ENCODE measurements at regions not wholly inside any gene's neighbourhood (a gene's known extent, or its start where the extent isn't known, plus 50 kb on each side); places are given as distances from the start of the nearest gene placed in this dataset.

DNA sequence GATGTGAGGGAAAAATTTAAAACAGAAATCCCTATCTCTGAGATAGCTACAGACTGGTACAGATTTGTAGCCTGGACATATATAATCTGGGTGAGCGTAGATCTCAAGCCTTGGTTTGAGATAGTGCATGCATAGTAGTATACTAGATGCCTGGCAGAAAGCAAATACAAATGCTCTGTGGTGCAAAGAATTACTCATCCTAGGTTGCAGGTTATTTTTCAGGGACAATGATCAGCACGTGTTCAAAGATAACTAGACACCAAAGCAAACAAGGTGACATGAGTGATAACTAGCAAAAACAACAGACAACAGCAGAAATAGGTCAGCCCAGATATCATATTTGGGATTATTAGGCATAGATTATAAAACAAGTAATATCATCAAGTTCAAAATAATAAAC, 292.5 kb downstream of the HLX start:
- TF ChIP-seq, protein P1, sequence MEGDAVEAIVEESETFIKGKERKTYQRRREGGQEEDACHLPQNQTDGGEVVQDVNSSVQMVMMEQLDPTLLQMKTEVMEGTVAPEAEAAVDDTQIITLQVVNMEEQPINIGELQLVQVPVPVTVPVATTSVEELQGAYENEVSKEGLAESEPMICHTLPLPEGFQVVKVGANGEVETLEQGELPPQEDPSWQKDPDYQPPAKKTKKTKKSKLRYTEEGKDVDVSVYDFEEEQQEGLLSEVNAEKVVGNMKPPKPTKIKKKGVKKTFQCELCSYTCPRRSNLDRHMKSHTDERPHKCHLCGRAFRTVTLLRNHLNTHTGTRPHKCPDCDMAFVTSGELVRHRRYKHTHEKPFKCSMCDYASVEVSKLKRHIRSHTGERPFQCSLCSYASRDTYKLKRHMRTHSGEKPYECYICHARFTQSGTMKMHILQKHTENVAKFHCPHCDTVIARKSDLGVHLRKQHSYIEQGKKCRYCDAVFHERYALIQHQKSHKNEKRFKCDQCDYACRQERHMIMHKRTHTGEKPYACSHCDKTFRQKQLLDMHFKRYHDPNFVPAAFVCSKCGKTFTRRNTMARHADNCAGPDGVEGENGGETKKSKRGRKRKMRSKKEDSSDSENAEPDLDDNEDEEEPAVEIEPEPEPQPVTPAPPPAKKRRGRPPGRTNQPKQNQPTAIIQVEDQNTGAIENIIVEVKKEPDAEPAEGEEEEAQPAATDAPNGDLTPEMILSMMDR (IDR thresholded peaks at IDR 0.05 in 4 of 5, conservative IDR thresholded peaks at IDR 0.05 in 1 of 5), result no peak
- no peak for TF ChIP-seq POLR2A (IDR thresholded peaks at IDR 0.05)
